RWPE2 (cell line): ENCODE measurements at regions not wholly inside any gene's neighbourhood (a gene's known extent, or its start where the extent isn't known, plus 50 kb on each side); places are given as distances from the start of the nearest gene placed in this dataset.

Source experiments
- ATAC-seq: fragments of 200-7000 bp; cut with Tn5 transposase; 3 replicates; pipeline ENCODE4 v1.9.1; 2021; ENCODE audit warnings: low read depth
- DNase-seq: peaks from one replicate; pipeline ENCODE4 v3.0.0-alpha.2; 2020; ENCODE audit warnings: low spot score
- H3K27ac ChIP-seq: fragments of 450-650 bp; 2 replicates; pipeline ENCODE4 v1.5.1; 2017; ENCODE audit warnings: mild to moderate bottlenecking; ENCODE audit not compliant: poor library complexity, severe bottlenecking
- H3K27me3 ChIP-seq: fragments of 250-450 bp; sonication (Bioruptor Pico); 2 replicates; pipeline ENCODE4 v1.5.1; 2021; ENCODE audit warnings: mild to moderate bottlenecking, moderate library complexity; ENCODE audit not compliant: insufficient read depth, poor library complexity, severe bottlenecking
- H3K36me3 ChIP-seq: fragments of 250-450 bp; sonication (Bioruptor Pico); 2 replicates; pipeline ENCODE4 v1.5.1; 2020; ENCODE audit warnings: low read depth, mild to moderate bottlenecking, moderate library complexity
- H3K4me1 ChIP-seq: fragments of 250-450 bp; sonication (Bioruptor Pico); 2 replicates; pipeline ENCODE4 v1.5.1; 2021; ENCODE audit warnings: mild to moderate bottlenecking, moderate library complexity; ENCODE audit not compliant: insufficient read depth, poor library complexity, severe bottlenecking
- H3K4me3 ChIP-seq: fragments of 250-450 bp; sonication (Bioruptor Pico); 2 replicates; pipeline ENCODE4 v1.5.1; 2021; ENCODE audit warnings: mild to moderate bottlenecking, moderate library complexity; ENCODE audit not compliant: severe bottlenecking
- H3K9me3 ChIP-seq: fragments of 250-450 bp; sonication (Bioruptor Pico); 2 replicates; pipeline ENCODE4 v1.5.1; 2021; ENCODE audit warnings: mild to moderate bottlenecking, moderate library complexity; ENCODE audit not compliant: severe bottlenecking
- CTCF ChIP-seq: fragments of 450-650 bp; IDR thresholded peaks from one replicate; pipeline ENCODE4 v1.5.1; 2017; ENCODE audit warnings: mild to moderate bottlenecking, moderate library complexity; ENCODE audit not compliant: poor library complexity, severe bottlenecking

DNA sequence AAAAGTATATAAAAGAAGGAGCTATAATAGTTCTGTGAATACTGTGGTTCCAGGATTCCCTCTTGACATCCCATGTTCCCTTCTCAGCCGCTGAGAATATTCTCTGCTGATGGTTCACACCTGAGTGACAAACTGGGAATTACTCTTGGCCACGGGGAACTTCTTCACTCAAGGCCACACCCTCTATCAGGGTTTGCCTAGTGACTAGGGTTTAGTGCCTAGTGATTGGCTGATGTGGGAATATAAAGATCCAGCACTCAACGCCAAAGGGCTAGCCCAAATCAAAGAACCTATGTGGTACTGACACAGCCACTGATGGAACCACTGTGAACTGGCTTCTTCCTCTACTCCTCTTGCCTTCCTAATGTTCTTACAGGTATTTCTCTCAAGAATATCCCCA, 248.4 kb downstream of the ASCL1 start:
- Histone ChIP-seq H3K27ac (no peak overlapping the region), H3K4me3 (no peak overlapping the region), H3K27me3 (no peaks in the 10 kb centered on the region), H3K4me1 (no peaks in the 10 kb centered on the region), H3K9me3 (no peaks in the 10 kb centered on the region), H3K36me3 (no peaks in the 10 kb centered on the region)
- ATAC-seq (no peak), DNase-seq (no peak)
- no peak for TF ChIP-seq CTCF

- DNase-seq (no peak), ATAC-seq (no peak)
- no peaks in the 10 kb centered on the region for H3K36me3 ChIP-seq
- no peaks in the 10 kb centered on the region for H3K27me3 ChIP-seq
- H3K9me3 ChIP-seq, result no peaks in the 10 kb centered on the region
- no peak for TF ChIP-seq CTCF
- no peak overlapping the region for H3K4me3 ChIP-seq
- no peak overlapping the region for H3K27ac ChIP-seq
- no peaks in the 10 kb centered on the region for H3K4me1 ChIP-seq
These were observed 250.5 kb downstream of the ASCL1 start for GRCh38 chr12:103207936-103208335.

GRCh38 chr12:103241184-103241583, 254.6 kb downstream of the C12orf42 start:
- no peak for TF ChIP-seq CTCF
- no peak for DNase-seq
- no peaks in the 10 kb centered on the region for H3K9me3 ChIP-seq
- no peaks in the 10 kb centered on the region for H3K4me1 ChIP-seq
- H3K4me3 ChIP-seq, result no peak overlapping the region
- H3K27ac ChIP-seq, result no peak overlapping the region
- ATAC-seq, result no peak
- H3K27me3 ChIP-seq, result no peaks in the 10 kb centered on the region
- H3K36me3 ChIP-seq, result no peaks in the 10 kb centered on the region

- Histone ChIP-seq H3K36me3 (no peaks in the 10 kb centered on the region), H3K27ac (no peak overlapping the region), H3K9me3 (no peaks in the 10 kb centered on the region), H3K27me3 (no peaks in the 10 kb centered on the region), H3K4me1 (no peaks in the 10 kb centered on the region), H3K4me3 (no peak overlapping the region)
- DNase-seq, result no peak
- no peak for TF ChIP-seq CTCF
- no peak for ATAC-seq
These were observed 251.2 kb downstream of the C12orf42 start for GRCh38 chr12:103244596-103244995.

GRCh38 chr12:103247531-103247930, 248.2 kb downstream of the C12orf42 start:
- DNase-seq (no peak), ATAC-seq (no peak)
- H3K9me3 ChIP-seq, result no peaks in the 10 kb centered on the region
- no peak for TF ChIP-seq CTCF
- no peak overlapping the region for H3K4me3 ChIP-seq
- H3K36me3 ChIP-seq, result no peaks in the 10 kb centered on the region
- H3K27me3 ChIP-seq, result no peaks in the 10 kb centered on the region
- H3K27ac ChIP-seq, result no peak overlapping the region
- H3K4me1 ChIP-seq, result no peaks in the 10 kb centered on the region
